K562 (cell line): ENCODE measurements at regions not wholly inside any gene's neighbourhood (a gene's known extent, or its start where the extent isn't known, plus 50 kb on each side); places are given as distances from the start of the nearest gene placed in this dataset.
A peak's percentile ranks its signal among the peaks of the same experiment; 100 is the strongest.

Experiments used
- ATAC-seq: fragments of 200-7000 bp; cut with Tn5 transposase; 3 replicates; pipeline ENCODE4 v1.9.1; 2020; ENCODE audit warnings: moderate library complexity
- BruUV-seq: library from RNA; stranded (reverse); fragments of 400-500 nt; replicated peaks from 2 replicates; lab custom pipeline; 2021; lab: Mats Ljungman, UMichigan
- CTCF ChIA-PET: fragments of 300-600 bp; formaldehyde crosslinking; extraction: SDS; loops from one replicate; lab custom pipeline; 2021; ENCODE audit warnings: low intra/inter-chr PET ratio; lab: Yijun Ruan, JAX
- POLR2A ChIA-PET: fragments of 300-600, 350-650 bp; sonication (Branson Sonifier 250); formaldehyde crosslinking; extraction: SDS; loops from one replicate; lab custom pipeline; 2021; ENCODE audit warnings: antibody characterized with exemption, inconsistent platforms; lab: Yijun Ruan, JAX
- DNase-seq, 4 experiments: peaks; one replicate each; pipeline versions ENCODE4 v3.0.0 to v3.0.0-alpha.2; 2011 to 2018; ENCODE audit warnings: low spot score in 3 of 4, mixed read lengths in 3 of 4; ENCODE audit errors: extremely low read depth in 1 of 4
- FAIRE-seq: peaks from 2 replicates; lab custom pipeline; 2011; peaks lifted over from hg19 to GRCh38; lab: Jason Lieb, UNC
- H2AFZ ChIP-seq: 2 replicates; pipeline ENCODE4 v1.6.0; 2011; ENCODE audit warnings: low read depth, low read length, control low read depth, inconsistent platforms
- H3K27ac ChIP-seq: fragments of 200-600 bp; 3 replicates; pipeline ENCODE4 v1.8.0; 2011; ENCODE audit warnings: low read depth, mild to moderate bottlenecking, control low read depth, inconsistent platforms, low read length, moderate library complexity, mixed read lengths; ENCODE audit errors: extremely low read depth
- H3K27me3 ChIP-seq, 2 experiments: fragments of 300-600 bp in 1 of 2; 2 replicates in 1 of 2; 3 replicates in 1 of 2; pipeline versions ENCODE4 v1.6.0 to v1.8.0; 2011; ENCODE audit warnings: inconsistent platforms in 2 of 2, low read length in 2 of 2, mild to moderate bottlenecking in 1 of 2, mixed read lengths in 1 of 2, moderate library complexity in 1 of 2; ENCODE audit not compliant: control insufficient read depth in 2 of 2, insufficient read depth in 2 of 2
- H3K36me3 ChIP-seq: fragments of 300-600 bp; 3 replicates; pipeline ENCODE4 v1.8.0; 2011; ENCODE audit warnings: mild to moderate bottlenecking, low read length, inconsistent platforms; ENCODE audit not compliant: control insufficient read depth, insufficient read depth
- H3K4me1 ChIP-seq, 2 experiments: fragments of 200-600 bp in 1 of 2; replicated peaks in 1 of 2; 2 replicates in 1 of 2; 3 replicates in 1 of 2; pipeline versions ENCODE4 v1.5.1 to v1.8.0; 2011; ENCODE audit warnings: inconsistent platforms in 2 of 2, low read length in 2 of 2, mild to moderate bottlenecking in 1 of 2, mixed read lengths in 1 of 2, moderate library complexity in 1 of 2; ENCODE audit not compliant: control insufficient read depth in 2 of 2, insufficient read depth in 2 of 2
- H3K4me2 ChIP-seq: 2 replicates; pipeline ENCODE4 v1.6.1; 2011; ENCODE audit warnings: low read length, control low read depth, inconsistent platforms, mixed read lengths; ENCODE audit not compliant: insufficient read depth
- H3K4me3 ChIP-seq: fragments of 200-600 bp; sonication (generic), shearing (Covaris generic); 2 replicates; pipeline ENCODE4 v1.5.1; 2016; ENCODE audit warnings: control low read depth, inconsistent platforms
- H3K79me2 ChIP-seq: fragments of 200-600 bp; 3 replicates; pipeline ENCODE4 v1.8.0; 2011; ENCODE audit warnings: low read length, inconsistent platforms; ENCODE audit not compliant: control insufficient read depth, insufficient read depth
- H3K9ac ChIP-seq, 2 experiments: 2 replicates each; pipeline versions ENCODE4 v1.6.0 to v1.6.1; 2011; ENCODE audit warnings: low read depth in 2 of 2, low read length in 2 of 2, control low read depth in 1 of 2, inconsistent platforms in 1 of 2, mild to moderate bottlenecking in 1 of 2, mixed read lengths in 1 of 2; ENCODE audit not compliant: insufficient read depth in 1 of 2
- H3K9me1 ChIP-seq: one replicate; pipeline ENCODE4 v1.6.0; 2011; ENCODE audit warnings: inconsistent platforms, mild to moderate bottlenecking, low read length, moderate library complexity; ENCODE audit not compliant: control insufficient read depth, insufficient read depth
- H3K9me3 ChIP-seq: replicated peaks from 2 replicates; pipeline ENCODE4 v1.5.1; 2011; ENCODE audit warnings: low read depth, low read length, inconsistent platforms; ENCODE audit not compliant: control insufficient read depth, insufficient read depth
- H4K20me1 ChIP-seq: replicated peaks from 2 replicates; pipeline ENCODE4 v1.6.1; 2011; ENCODE audit warnings: low read length, inconsistent platforms, mixed read lengths; ENCODE audit not compliant: control insufficient read depth, insufficient read depth
- ARID4B ChIP-seq: sonication (generic); formaldehyde crosslinking; IDR thresholded peaks from 2 replicates; pipeline ENCODE4 v1.8.0; 2022; ENCODE audit warnings: mild to moderate bottlenecking, missing genetic modification reagents
- ESRRA ChIP-seq: fragments of 450-650 bp; IDR thresholded peaks from 2 replicates; pipeline ENCODE4 v1.6.1; 2014; ENCODE audit warnings: low read depth, mild to moderate bottlenecking, moderate library complexity, borderline replicate concordance
- FOXJ2 ChIP-seq: fragments of 200-800 bp; sonication (Bioruptor generic); IDR thresholded peaks from 2 replicates; pipeline ENCODE4 v1.6.1; 2016; ENCODE audit warnings: missing genetic modification characterization, missing compliant biosample characterization
- GATAD2A ChIP-seq: fragments of 450-650 bp; IDR thresholded peaks from 2 replicates; pipeline ENCODE4 v1.6.1; 2017
- HDGF ChIP-seq: fragments of 450-650 bp; IDR thresholded peaks from 2 replicates; pipeline ENCODE4 v1.6.1; 2016
- KLF10 ChIP-seq: fragments of 250-450 bp; sonication (Bioruptor Pico); IDR thresholded peaks from 2 replicates; pipeline ENCODE4 v1.6.1; 2021; ENCODE audit warnings: matching md5 sums
- KLF6 ChIP-seq: fragments of 250-450 bp; sonication (Bioruptor Pico); IDR thresholded peaks from 2 replicates; pipeline ENCODE4 v1.4.0; 2020; ENCODE audit warnings: mild to moderate bottlenecking, moderate library complexity, borderline replicate concordance
- NR2F6 ChIP-seq: fragments of 450-650 bp; formaldehyde crosslinking; IDR thresholded peaks from 2 replicates; pipeline ENCODE4 v1.4.0; 2020; ENCODE audit warnings: mild to moderate bottlenecking
- OTX1 ChIP-seq: fragments of 450-650 bp; formaldehyde crosslinking; IDR thresholded peaks from 2 replicates; pipeline ENCODE4 v1.4.0; 2022; ENCODE audit warnings: mild to moderate bottlenecking
- PHTF2 ChIP-seq: fragments of 250-450 bp; sonication (Bioruptor Pico); IDR thresholded peaks from 2 replicates; pipeline ENCODE4 v1.5.0; 2021; ENCODE audit warnings: mild to moderate bottlenecking
- RBM14 ChIP-seq: fragments of 200-400 bp; formaldehyde crosslinking; IDR thresholded peaks from 2 replicates; pipeline ENCODE4 v1.6.1; 2018; ENCODE audit warnings: low read depth, mild to moderate bottlenecking, low read length, moderate library complexity, borderline replicate concordance; ENCODE audit not compliant: insufficient read depth
- SMARCC2 ChIP-seq: fragments of 450-650 bp; IDR thresholded peaks from 2 replicates; pipeline ENCODE4 v1.6.1; 2017; ENCODE audit warnings: antibody characterized with exemption, moderate library complexity, mild to moderate bottlenecking, low read depth
- TCF3 ChIP-seq: sonication (generic); formaldehyde crosslinking; IDR thresholded peaks from 2 replicates; pipeline ENCODE4 v1.4.0; 2020; ENCODE audit warnings: mild to moderate bottlenecking, missing genetic modification reagents
- XRCC5 ChIP-seq: fragments of 200-400 bp; formaldehyde crosslinking; IDR thresholded peaks from 2 replicates; pipeline ENCODE4 v1.6.1; 2017; ENCODE audit warnings: low read depth, mild to moderate bottlenecking, low read length
- YBX1 ChIP-seq: fragments of 450-650 bp; IDR thresholded peaks from 2 replicates; pipeline ENCODE4 v1.7.1; 2016; ENCODE audit warnings: mild to moderate bottlenecking
- ZNF239 ChIP-seq: fragments of 250-450 bp; sonication (Bioruptor Pico); IDR thresholded peaks from 2 replicates; pipeline ENCODE4 v1.4.0; 2020; ENCODE audit warnings: mild to moderate bottlenecking
- ZNF311 ChIP-seq: fragments of 250-450 bp; sonication (Bioruptor Pico); IDR thresholded peaks from 2 replicates; pipeline ENCODE4 v1.4.0; 2020; ENCODE audit warnings: mild to moderate bottlenecking, moderate library complexity
- ZNF395 ChIP-seq: fragments of 200-800 bp; sonication (Bioruptor generic); IDR thresholded peaks from 2 replicates; pipeline ENCODE4 v1.6.1; 2017; ENCODE audit warnings: missing genetic modification characterization, missing compliant biosample characterization
- ZNF431 ChIP-seq: sonication (generic); formaldehyde crosslinking; IDR thresholded peaks from 2 replicates; pipeline ENCODE4 v1.8.0; 2022; ENCODE audit warnings: mild to moderate bottlenecking, missing genetic modification reagents
- ZNF644 ChIP-seq: fragments of 200-800 bp; sonication (Bioruptor generic); IDR thresholded peaks from 2 replicates; pipeline ENCODE4 v1.6.1; 2016; ENCODE audit warnings: low read depth, missing genetic modification characterization, missing compliant biosample characterization
- WGBS: fragments of 100-300 bp; shearing (Covaris generic); methylation state at CpG from one replicate; pipeline ENCODE4 v1.1.6; 2016; ENCODE audit warnings: low coverage, mixed read lengths; ENCODE audit not compliant: insufficient coverage; ENCODE audit errors: missing lambda C conversion rate; 5-methylcytosine and 5-hydroxymethylcytosine counted together
- in situ Hi-C: fragments of 300-500 bp; cut with MboI; formaldehyde crosslinking; loops from 4 replicates; pipeline ENCODE4 v1.15.0; 2018; ENCODE audit warnings: inconsistent platforms, mixed read lengths
- intact Hi-C: fragments of 100-400 bp; cut with micrococcal nuclease; formaldehyde crosslinking; loops from 2 replicates; pipeline ENCODE4 v1.14.2; 2022

GRCh38 chrX:13103914-13104274 lies 59.5 kb upstream of the FAM9C start:
- Histone ChIP-seq H3K4me1 (peaks cover 0 to 24% of the 10 kb centered on the region in 2 experiments; a peak in 4 of 5 replicates), H2AFZ (0 out of 2 replicates have a peak overlapping the region, but pooled peaks have one; percentile 72), H3K79me2 (no peaks in the 10 kb centered on the region), H3K36me3 (no peaks in the 10 kb centered on the region), H3K9me1 (no peaks in the 10 kb centered on the region), H3K4me2 (no peak overlapping the region), H3K9me3 (no peaks in the 10 kb centered on the region), H4K20me1 (no peaks in the 10 kb centered on the region), H3K4me3 (no peak overlapping the region), H3K27ac (no peak overlapping the region), H3K9ac (no peak overlapping the region), H3K27me3 (no peaks in the 10 kb centered on the region)
- DNase-seq (no peak), FAIRE-seq (peak; percentile 26), ATAC-seq (no peak)
- no TSS peak for BruUV-seq
- 75% methylated on average over 2 of the region's 2 CpGs for WGBS
- CTCF ChIA-PET: no interaction called here
- in situ Hi-C loops: no loop called here
- intact Hi-C loops: loop anchor here (2.0 to 5.0 kb wide), 2 partner anchors 127 to 153 kb away; partner anchors contain the start of gene TMSB4X
- POLR2A ChIA-PET: interaction anchor here (0.7 kb wide), 1 partner anchor 13 kb away, joined by 3 read pairs; no protein-coding TSS in a partner anchor
- TF ChIP-seq PHTF2 (CRISPR knock-in tag) (0 out of 2 replicates have a peak, but pooled peaks have one; percentile 77), GATAD2A (no peak), KLF6 (peak; percentile 94), SMARCC2 (no peak), FOXJ2 (tag) (no peak), TCF3 (CRISPR knock-in tag) (no peak), ARID4B (CRISPR knock-in tag) (no peak), RBM14 (no peak), ZNF239 (CRISPR knock-in tag) (peak; percentile 81), ZNF644 (tag) (peak; percentile 61; the same call in 1 of the 2 replicates), YBX1 (no peak), HDGF (no peak), KLF10 (CRISPR knock-in tag) (no peak), NR2F6 (CRISPR knock-in tag) (no peak), OTX1 (CRISPR knock-in tag) (no peak), XRCC5 (no peak), ZNF431 (CRISPR knock-in tag) (no peak), ZNF311 (CRISPR knock-in tag) (peak; percentile 53; the same call in 1 of the 2 replicates), ZNF395 (peak; percentile 89), ESRRA (no peak)
